ENCODE measurements at regions not wholly inside any gene's neighbourhood (a gene's known extent, or its start where the extent isn't known, plus 50 kb on each side); places are given as distances from the start of the nearest gene placed in this dataset.

- TF ChIP-seq CTCF (IDR thresholded peaks at IDR 0.05) (no peak), POLR2A (IDR thresholded peaks at IDR 0.05) (no peak)
Observed at GRCh38 chr2:153347818-153348495, 130.6 kb downstream of the RPRM start.
